ENCODE measurements at regions not wholly inside any gene's neighbourhood (a gene's known extent, or its start where the extent isn't known, plus 50 kb on each side); places are given as distances from the start of the nearest gene placed in this dataset.

DNA sequence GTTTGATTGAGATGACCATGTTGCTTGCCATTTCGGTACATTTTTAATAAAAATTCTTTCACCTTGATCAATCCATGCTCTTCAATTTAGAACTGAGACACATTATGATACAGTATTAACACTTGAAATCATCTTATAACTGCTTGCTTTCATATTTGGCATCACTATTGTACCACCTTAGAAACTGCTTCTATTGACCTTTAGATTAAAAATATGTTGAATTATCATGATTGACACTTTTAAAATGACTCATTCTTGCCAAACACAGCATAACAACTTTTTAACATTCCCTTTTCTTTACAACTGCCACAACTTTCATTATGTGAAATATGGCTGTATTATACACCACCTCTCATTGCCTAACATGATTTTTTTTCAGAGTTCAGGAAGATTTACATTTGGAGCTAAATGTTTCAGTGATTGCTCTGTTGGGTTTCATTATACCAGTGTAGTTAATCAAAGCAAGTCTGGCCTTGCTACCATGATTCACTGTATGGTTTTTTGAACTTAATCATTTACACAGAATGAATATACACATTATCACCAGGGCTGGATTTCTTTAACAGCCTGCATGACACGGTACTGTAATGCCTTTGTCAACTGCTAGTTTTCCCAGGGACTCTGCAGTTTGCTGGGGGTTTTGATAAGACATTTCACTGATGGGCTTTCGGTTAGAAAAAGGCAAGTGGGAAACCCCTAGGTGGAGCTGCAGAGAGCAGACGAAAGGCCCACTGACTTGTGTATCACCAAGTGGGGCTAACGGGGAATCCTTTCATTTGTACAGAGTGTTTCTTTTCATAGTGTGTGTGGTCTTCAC, 93.6 kb upstream of the TLE4 start:
- TF ChIP-seq, protein P1, sequence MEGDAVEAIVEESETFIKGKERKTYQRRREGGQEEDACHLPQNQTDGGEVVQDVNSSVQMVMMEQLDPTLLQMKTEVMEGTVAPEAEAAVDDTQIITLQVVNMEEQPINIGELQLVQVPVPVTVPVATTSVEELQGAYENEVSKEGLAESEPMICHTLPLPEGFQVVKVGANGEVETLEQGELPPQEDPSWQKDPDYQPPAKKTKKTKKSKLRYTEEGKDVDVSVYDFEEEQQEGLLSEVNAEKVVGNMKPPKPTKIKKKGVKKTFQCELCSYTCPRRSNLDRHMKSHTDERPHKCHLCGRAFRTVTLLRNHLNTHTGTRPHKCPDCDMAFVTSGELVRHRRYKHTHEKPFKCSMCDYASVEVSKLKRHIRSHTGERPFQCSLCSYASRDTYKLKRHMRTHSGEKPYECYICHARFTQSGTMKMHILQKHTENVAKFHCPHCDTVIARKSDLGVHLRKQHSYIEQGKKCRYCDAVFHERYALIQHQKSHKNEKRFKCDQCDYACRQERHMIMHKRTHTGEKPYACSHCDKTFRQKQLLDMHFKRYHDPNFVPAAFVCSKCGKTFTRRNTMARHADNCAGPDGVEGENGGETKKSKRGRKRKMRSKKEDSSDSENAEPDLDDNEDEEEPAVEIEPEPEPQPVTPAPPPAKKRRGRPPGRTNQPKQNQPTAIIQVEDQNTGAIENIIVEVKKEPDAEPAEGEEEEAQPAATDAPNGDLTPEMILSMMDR (IDR thresholded peaks at IDR 0.05; ENCODE audit: control extremely low read depth in 1 of 3, insufficient read depth in 1 of 3, low read depth in 1 of 3, low read length in 3 of 3): peak; percentile 43 to 72 (median 64)
- TF ChIP-seq, protein P2, sequence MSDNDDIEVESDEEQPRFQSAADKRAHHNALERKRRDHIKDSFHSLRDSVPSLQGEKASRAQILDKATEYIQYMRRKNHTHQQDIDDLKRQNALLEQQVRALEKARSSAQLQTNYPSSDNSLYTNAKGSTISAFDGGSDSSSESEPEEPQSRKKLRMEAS (IDR thresholded peaks at IDR 0.05): no peak
- no peak for TF ChIP-seq JUN (IDR thresholded peaks at IDR 0.05; ENCODE audit: low read depth, low read length)
- TF ChIP-seq HDAC6 (IDR thresholded peaks at IDR 0.05; ENCODE audit: low read depth, low read length): no peak
- TF ChIP-seq POLR2A (IDR thresholded peaks at IDR 0.05; ENCODE audit: control extremely low read depth in 1 of 2, low read depth in 2 of 2, low read length in 2 of 2): no peak
- TF ChIP-seq JUND (IDR thresholded peaks at IDR 0.05; ENCODE audit: low read length): no peak
- TF ChIP-seq, protein P3, sequence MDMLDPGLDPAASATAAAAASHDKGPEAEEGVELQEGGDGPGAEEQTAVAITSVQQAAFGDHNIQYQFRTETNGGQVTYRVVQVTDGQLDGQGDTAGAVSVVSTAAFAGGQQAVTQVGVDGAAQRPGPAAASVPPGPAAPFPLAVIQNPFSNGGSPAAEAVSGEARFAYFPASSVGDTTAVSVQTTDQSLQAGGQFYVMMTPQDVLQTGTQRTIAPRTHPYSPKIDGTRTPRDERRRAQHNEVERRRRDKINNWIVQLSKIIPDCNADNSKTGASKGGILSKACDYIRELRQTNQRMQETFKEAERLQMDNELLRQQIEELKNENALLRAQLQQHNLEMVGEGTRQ (IDR thresholded peaks at IDR 0.05; ENCODE audit: low read length): no peak
- no peak for TF ChIP-seq TEAD4 (IDR thresholded peaks at IDR 0.05; ENCODE audit: low read depth, low read length)
- no peak for TF ChIP-seq EZH2 (IDR thresholded peaks at IDR 0.05; ENCODE audit: low read depth, low read length, severe bottlenecking)
- TF ChIP-seq SRF (IDR thresholded peaks at IDR 0.05; ENCODE audit: low read depth, low read length): no peak
- no peak for TF ChIP-seq TBP (IDR thresholded peaks at IDR 0.05; ENCODE audit: low read depth, low read length)
- TF ChIP-seq BCL11A (IDR thresholded peaks at IDR 0.05; ENCODE audit: low read depth in 2 of 2, low read length in 2 of 2): no peak
